GM12891 (cell line): ENCODE measurements at regions not wholly inside any gene's neighbourhood (a gene's known extent, or its start where the extent isn't known, plus 50 kb on each side); places are given as distances from the start of the nearest gene placed in this dataset.

Source experiments
- POLR2A ChIP-seq: IDR thresholded peaks from 2 replicates; pipeline ENCODE4 v1.6.1; 2011; ENCODE audit warnings: low read depth, low read length, control low read depth
- POLR2AphosphoS5 ChIP-seq: IDR thresholded peaks from 2 replicates; pipeline ENCODE4 v1.6.1; 2011; ENCODE audit warnings: low read depth, low read length, control low read depth
- POU2F2 ChIP-seq: IDR thresholded peaks from 2 replicates; pipeline ENCODE4 v1.6.1; 2011; ENCODE audit warnings: low read depth, mild to moderate bottlenecking, control low read depth, low read length, moderate library complexity
- TAF1 ChIP-seq: IDR thresholded peaks from 2 replicates; pipeline ENCODE4 v1.6.1; 2011; ENCODE audit warnings: low read depth, low read length, control low read depth

- TF ChIP-seq POLR2A (no peak), POLR2AphosphoS5 (no peak), POU2F2 (no peak), TAF1 (no peak)
Measured at GRCh38 chr1:110727246-110727645, 52.5 kb upstream of the KCNA3 start.
